ENCODE measurements at regions not wholly inside any gene's neighbourhood (a gene's known extent, or its start where the extent isn't known, plus 50 kb on each side); places are given as distances from the start of the nearest gene placed in this dataset.

DNA sequence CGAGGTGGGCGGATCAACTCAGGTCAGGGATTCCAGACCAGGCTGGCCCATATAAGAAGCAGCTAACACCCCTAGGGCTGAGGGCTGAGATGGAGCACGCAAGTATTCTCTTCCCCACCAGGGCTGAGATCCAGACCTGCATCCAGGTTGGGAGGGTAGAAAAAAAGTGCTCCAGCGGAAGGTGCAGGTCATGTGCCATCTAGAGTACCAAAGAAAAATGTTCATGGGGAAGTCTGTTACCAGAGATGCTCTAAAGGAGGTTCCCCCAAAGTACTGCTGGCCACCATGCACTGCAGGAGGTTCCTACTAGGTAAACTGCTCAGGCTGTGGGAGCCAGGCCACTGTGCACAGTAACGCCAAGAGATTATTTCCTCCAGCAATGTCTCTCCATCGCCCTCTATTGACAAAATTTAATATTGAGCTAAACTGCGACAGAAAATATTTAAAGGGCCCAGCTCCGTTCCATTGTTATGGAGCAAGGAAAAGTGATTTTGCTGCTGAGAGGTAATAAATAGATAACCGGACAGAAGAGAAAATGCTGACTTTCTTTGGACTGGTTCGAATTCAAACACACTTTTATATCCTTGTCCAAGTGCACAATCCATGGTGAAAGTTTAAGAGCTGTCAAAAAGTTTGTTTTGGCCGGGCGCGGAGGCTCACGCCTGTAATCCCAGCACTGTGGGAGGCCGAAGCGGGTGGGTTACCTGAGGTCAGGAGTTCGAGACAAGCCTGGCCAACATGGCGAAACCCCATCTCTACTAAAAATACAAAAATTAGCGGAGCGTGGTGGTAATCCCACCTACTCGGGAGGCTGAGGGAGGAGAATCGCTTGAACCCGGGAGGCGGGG, 159.9 kb downstream of the OR2B2 start (continued):
- TF ChIP-seq ZNF431 (CRISPR knock-in tag; IDR thresholded peaks at IDR 0.05; ENCODE audit: borderline replicate concordance, low read depth) (0 out of 2 replicates have a peak, but pooled peaks have one; percentile 51), PHF20 (CRISPR knock-in tag; IDR thresholded peaks at IDR 0.05) (0 out of 2 replicates have a peak, but pooled peaks have one; percentile 26), ZNF629 (CRISPR knock-in tag; conservative IDR thresholded peaks at IDR 0.05) (0 out of 2 replicates have a peak, but pooled peaks have one; percentile 38), STAG1 (CRISPR knock-in tag; IDR thresholded peaks at IDR 0.05) (peak; percentile 85), SATB2 (CRISPR knock-in tag; IDR thresholded peaks at IDR 0.05) (peak; percentile 0; the same call in 1 of the 2 replicates), KMT2B (CRISPR knock-in tag; IDR thresholded peaks at IDR 0.05) (0 out of 2 replicates have a peak, but pooled peaks have one; percentile 6), MAFF (IDR thresholded peaks at IDR 0.05; ENCODE audit: low read depth, low read length) (peak; percentile 44), SMAD3 (CRISPR knock-in tag; IDR thresholded peaks at IDR 0.05) (peak; percentile 24; the same call in 1 of the 2 replicates), ZFX (CRISPR knock-in tag; IDR thresholded peaks at IDR 0.05; ENCODE audit: low read depth) (peak; percentile 46; the same call in 1 of the 2 replicates), FOXO1 (CRISPR knock-in tag; IDR thresholded peaks at IDR 0.05) (peak; percentile 24; the same call in 1 of the 2 replicates), BRCA1 (CRISPR knock-in tag; IDR thresholded peaks at IDR 0.05) (peak; percentile 77; the same call in 1 of the 2 replicates), MAFK (conservative IDR thresholded peaks at IDR 0.05 in 1 of 2, IDR thresholded peaks at IDR 0.05 in 1 of 2; ENCODE audit: low read length in 2 of 2) (peak in 1 of 2 experiments; percentile 65; a peak in 2 of 4 replicates)
- TF ChIP-seq, protein P1, sequence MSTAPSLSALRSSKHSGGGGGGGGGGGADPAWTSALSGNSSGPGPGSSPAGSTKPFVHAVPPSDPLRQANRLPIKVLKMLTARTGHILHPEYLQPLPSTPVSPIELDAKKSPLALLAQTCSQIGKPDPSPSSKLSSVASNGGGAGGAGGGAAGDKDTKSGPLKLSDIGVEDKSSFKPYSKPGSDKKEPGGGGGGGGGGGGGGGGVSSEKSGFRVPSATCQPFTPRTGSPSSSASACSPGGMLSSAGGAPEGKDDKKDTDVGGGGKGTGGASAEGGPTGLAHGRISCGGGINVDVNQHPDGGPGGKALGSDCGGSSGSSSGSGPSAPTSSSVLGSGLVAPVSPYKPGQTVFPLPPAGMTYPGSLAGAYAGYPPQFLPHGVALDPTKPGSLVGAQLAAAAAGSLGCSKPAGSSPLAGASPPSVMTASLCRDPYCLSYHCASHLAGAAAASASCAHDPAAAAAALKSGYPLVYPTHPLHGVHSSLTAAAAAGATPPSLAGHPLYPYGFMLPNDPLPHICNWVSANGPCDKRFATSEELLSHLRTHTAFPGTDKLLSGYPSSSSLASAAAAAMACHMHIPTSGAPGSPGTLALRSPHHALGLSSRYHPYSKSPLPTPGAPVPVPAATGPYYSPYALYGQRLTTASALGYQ (CRISPR knock-in tag; IDR thresholded peaks at IDR 0.05) = 0 out of 2 replicates have a peak, but pooled peaks have one; percentile 15
- TF ChIP-seq, protein P2, sequence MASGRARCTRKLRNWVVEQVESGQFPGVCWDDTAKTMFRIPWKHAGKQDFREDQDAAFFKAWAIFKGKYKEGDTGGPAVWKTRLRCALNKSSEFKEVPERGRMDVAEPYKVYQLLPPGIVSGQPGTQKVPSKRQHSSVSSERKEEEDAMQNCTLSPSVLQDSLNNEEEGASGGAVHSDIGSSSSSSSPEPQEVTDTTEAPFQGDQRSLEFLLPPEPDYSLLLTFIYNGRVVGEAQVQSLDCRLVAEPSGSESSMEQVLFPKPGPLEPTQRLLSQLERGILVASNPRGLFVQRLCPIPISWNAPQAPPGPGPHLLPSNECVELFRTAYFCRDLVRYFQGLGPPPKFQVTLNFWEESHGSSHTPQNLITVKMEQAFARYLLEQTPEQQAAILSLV (CRISPR knock-in tag; IDR thresholded peaks at IDR 0.05; ENCODE audit: borderline replicate concordance) = no peak
- TF ChIP-seq, protein P3, sequence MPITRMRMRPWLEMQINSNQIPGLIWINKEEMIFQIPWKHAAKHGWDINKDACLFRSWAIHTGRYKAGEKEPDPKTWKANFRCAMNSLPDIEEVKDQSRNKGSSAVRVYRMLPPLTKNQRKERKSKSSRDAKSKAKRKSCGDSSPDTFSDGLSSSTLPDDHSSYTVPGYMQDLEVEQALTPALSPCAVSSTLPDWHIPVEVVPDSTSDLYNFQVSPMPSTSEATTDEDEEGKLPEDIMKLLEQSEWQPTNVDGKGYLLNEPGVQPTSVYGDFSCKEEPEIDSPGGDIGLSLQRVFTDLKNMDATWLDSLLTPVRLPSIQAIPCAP (CRISPR knock-in tag; IDR thresholded peaks at IDR 0.05; ENCODE audit: low read depth) = no peak
- TF ChIP-seq, protein P4, sequence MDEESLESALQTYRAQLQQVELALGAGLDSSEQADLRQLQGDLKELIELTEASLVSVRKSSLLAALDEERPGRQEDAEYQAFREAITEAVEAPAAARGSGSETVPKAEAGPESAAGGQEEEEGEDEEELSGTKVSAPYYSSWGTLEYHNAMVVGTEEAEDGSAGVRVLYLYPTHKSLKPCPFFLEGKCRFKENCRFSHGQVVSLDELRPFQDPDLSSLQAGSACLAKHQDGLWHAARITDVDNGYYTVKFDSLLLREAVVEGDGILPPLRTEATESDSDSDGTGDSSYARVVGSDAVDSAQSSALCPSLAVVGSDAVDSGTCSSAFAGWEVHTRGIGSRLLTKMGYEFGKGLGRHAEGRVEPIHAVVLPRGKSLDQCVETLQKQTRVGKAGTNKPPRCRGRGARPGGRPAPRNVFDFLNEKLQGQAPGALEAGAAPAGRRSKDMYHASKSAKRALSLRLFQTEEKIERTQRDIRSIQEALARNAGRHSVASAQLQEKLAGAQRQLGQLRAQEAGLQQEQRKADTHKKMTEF (CRISPR knock-in tag; IDR thresholded peaks at IDR 0.05) = 0 out of 2 replicates have a peak, but pooled peaks have one; percentile 14
- TF ChIP-seq, protein P5, sequence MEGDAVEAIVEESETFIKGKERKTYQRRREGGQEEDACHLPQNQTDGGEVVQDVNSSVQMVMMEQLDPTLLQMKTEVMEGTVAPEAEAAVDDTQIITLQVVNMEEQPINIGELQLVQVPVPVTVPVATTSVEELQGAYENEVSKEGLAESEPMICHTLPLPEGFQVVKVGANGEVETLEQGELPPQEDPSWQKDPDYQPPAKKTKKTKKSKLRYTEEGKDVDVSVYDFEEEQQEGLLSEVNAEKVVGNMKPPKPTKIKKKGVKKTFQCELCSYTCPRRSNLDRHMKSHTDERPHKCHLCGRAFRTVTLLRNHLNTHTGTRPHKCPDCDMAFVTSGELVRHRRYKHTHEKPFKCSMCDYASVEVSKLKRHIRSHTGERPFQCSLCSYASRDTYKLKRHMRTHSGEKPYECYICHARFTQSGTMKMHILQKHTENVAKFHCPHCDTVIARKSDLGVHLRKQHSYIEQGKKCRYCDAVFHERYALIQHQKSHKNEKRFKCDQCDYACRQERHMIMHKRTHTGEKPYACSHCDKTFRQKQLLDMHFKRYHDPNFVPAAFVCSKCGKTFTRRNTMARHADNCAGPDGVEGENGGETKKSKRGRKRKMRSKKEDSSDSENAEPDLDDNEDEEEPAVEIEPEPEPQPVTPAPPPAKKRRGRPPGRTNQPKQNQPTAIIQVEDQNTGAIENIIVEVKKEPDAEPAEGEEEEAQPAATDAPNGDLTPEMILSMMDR (CRISPR knock-in tag; IDR thresholded peaks at IDR 0.05) = peak; percentile 86
- TF ChIP-seq, protein P6, sequence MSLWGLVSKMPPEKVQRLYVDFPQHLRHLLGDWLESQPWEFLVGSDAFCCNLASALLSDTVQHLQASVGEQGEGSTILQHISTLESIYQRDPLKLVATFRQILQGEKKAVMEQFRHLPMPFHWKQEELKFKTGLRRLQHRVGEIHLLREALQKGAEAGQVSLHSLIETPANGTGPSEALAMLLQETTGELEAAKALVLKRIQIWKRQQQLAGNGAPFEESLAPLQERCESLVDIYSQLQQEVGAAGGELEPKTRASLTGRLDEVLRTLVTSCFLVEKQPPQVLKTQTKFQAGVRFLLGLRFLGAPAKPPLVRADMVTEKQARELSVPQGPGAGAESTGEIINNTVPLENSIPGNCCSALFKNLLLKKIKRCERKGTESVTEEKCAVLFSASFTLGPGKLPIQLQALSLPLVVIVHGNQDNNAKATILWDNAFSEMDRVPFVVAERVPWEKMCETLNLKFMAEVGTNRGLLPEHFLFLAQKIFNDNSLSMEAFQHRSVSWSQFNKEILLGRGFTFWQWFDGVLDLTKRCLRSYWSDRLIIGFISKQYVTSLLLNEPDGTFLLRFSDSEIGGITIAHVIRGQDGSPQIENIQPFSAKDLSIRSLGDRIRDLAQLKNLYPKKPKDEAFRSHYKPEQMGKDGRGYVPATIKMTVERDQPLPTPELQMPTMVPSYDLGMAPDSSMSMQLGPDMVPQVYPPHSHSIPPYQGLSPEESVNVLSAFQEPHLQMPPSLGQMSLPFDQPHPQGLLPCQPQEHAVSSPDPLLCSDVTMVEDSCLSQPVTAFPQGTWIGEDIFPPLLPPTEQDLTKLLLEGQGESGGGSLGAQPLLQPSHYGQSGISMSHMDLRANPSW (CRISPR knock-in tag; IDR thresholded peaks at IDR 0.05; ENCODE audit: borderline replicate concordance) = peak; percentile 13; the same call in 1 of the 2 replicates

Data from HepG2 (cell line).